ENCODE measurements at regions not wholly inside any gene's neighbourhood (a gene's known extent, or its start where the extent isn't known, plus 50 kb on each side); places are given as distances from the start of the nearest gene placed in this dataset.
"Not testable (repeated sequence)": the region's sequence is repeated elsewhere in the genome, so short reads cannot be mapped to it uniquely, and the experiment has no call there.

- TF ChIP-seq POLR2AphosphoS2 (conservative IDR thresholded peaks at IDR 0.05; ENCODE audit: low read length), result no peak
- no peak for TF ChIP-seq FOXS1 (CRISPR knock-in tag; IDR thresholded peaks at IDR 0.05)
- TF ChIP-seq E2F6 (IDR thresholded peaks at IDR 0.05; ENCODE audit: borderline replicate concordance, low read depth), result no peak
- TF ChIP-seq FOSB (CRISPR knock-in tag; IDR thresholded peaks at IDR 0.05), result no peak
- no peak for TF ChIP-seq JUNB (IDR thresholded peaks at IDR 0.05)
- TF ChIP-seq, protein P1, sequence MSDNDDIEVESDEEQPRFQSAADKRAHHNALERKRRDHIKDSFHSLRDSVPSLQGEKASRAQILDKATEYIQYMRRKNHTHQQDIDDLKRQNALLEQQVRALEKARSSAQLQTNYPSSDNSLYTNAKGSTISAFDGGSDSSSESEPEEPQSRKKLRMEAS (IDR thresholded peaks at IDR 0.05), result no peak
- no peak for TF ChIP-seq ZNF302 (CRISPR knock-in tag; IDR thresholded peaks at IDR 0.05)
Measured at GRCh38 chr19:27716922-27717321, 1496.0 kb downstream of the UQCRFS1 start (continued).

DNA sequence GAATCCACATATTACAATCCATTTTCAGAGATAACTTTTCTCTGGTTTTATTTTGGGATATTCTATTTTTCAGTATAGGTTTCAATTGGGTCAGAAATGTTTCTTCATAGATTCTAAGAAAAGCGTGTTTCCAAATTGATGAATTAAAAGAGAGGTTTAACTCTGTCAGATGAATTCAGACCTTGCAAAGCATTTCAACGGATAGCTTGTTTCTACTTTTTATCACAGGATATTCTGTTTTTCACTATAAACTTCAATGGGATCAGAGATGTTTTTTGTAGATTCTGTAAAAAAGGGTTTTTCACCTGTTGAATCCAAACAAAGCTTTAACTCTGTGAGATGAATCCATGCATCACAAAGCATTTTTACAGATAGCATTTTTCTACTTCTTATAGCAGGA is 1498.1 kb downstream of the UQCRFS1 start:
- no peak for ATAC-seq
- TF ChIP-seq SMC3 (IDR thresholded peaks at IDR 0.05), result no peak
- no peak for TF ChIP-seq POLR2A (IDR thresholded peaks at IDR 0.05; ENCODE audit: low read length)
- no peak for TF ChIP-seq JUN (IDR thresholded peaks at IDR 0.05)
- Histone ChIP-seq H3K9me3 (peaks cover 74% of the 10 kb centered on the region), H3K27ac (no peak overlapping the region), H3K4me3 (no peak overlapping the region), H3K4me2 (no peak overlapping the region), H3K4me1 (no peaks in the 10 kb centered on the region)
- no peak for DNase-seq (ENCODE audit: low read depth in 1 of 2, low spot score in 1 of 2)
- ChIA-PET POLR2A (no interaction called here), CTCF (interaction anchor here (1.2 kb wide), 1 partner anchor 8 kb away, joined by 3 read pairs; no protein-coding TSS in a partner anchor)
- WGBS (ENCODE audit: missing lambda C conversion rate), result 31% methylated on average over 2 of the region's 2 CpGs
- no peak for FAIRE-seq

GRCh38 chr19:27709496-27709895 is 1503.5 kb downstream of the UQCRFS1 start:
- WGBS (ENCODE audit: missing lambda C conversion rate), result 16% methylated on average over 5 of the region's 5 CpGs
- Histone ChIP-seq H3K4me2 (no peak overlapping the region), H3K27ac (no peak overlapping the region), H3K9me3 (peaks cover 46% of the 10 kb centered on the region), H3K4me1 (no peaks in the 10 kb centered on the region), H3K4me3 (no peak overlapping the region)
- no peak for FAIRE-seq
- no peak for TF ChIP-seq MAFK (IDR thresholded peaks at IDR 0.05; ENCODE audit: partially characterized antibody)
- ChIA-PET CTCF (no interaction called here), POLR2A (no interaction called here)
- no peak for ATAC-seq
- no peak for DNase-seq (ENCODE audit: low read depth in 1 of 2, low spot score in 1 of 2)

GRCh38 chr19:27708986-27709385 is 1504.0 kb downstream of the UQCRFS1 start:
- FAIRE-seq; H3K4me2 ChIP-seq; POLR2A ChIA-PET; ATAC-seq; H3K27ac ChIP-seq; H3K4me3 ChIP-seq; DNase-seq (ENCODE audit: low read depth in 1 of 2, low spot score in 1 of 2); CTCF ChIA-PET; H3K4me1 ChIP-seq: not testable (repeated sequence)
- 44% methylated on average over 6 of the region's 6 CpGs for WGBS (ENCODE audit: missing lambda C conversion rate)
- H3K9me3 ChIP-seq, result peaks cover 41% of the 10 kb centered on the region

DNA sequence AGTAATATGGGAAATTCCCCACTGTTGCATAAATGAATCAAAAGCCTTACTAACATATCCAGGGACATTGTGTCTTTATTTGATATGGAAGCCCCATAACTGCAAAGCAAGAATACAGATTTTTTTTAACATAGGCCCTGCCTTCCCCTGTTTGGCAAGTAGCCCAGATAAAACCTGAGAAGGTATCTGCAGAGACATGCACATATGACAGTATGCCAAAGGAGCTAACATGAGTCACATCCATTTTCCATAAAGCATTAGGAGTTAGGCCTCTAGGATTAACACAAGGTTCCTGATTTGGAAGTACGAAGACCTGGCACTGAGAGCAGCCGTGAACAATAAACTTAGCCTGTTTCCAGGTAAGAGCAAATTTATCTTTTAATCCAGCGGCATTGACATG is 1505.9 kb downstream of the UQCRFS1 start:
- H3K4me1 ChIP-seq; H3K27ac ChIP-seq; H3K4me2 ChIP-seq; FAIRE-seq; CTCF ChIA-PET; POLR2A ChIA-PET; ATAC-seq; DNase-seq (ENCODE audit: low read depth in 1 of 2, low spot score in 1 of 2); H3K4me3 ChIP-seq: not testable (repeated sequence)
- WGBS (ENCODE audit: missing lambda C conversion rate), result 49% methylated on average over 3 of the region's 3 CpGs
- H3K9me3 ChIP-seq, result peaks cover 42% of the 10 kb centered on the region

GRCh38 chr19:27705896-27706295 is 1507.1 kb downstream of the UQCRFS1 start:
- ATAC-seq (no peak), FAIRE-seq (no peak), DNase-seq (ENCODE audit: low read depth in 1 of 2, low spot score in 1 of 2) (no peak)
- ChIA-PET CTCF (no interaction called here), POLR2A (no interaction called here)
- H3K4me2 ChIP-seq, result no peak overlapping the region
- peaks cover 47% of the 10 kb centered on the region for H3K9me3 ChIP-seq
- no peak overlapping the region for H3K4me3 ChIP-seq
- no peaks in the 10 kb centered on the region for H3K4me1 ChIP-seq
- WGBS (ENCODE audit: missing lambda C conversion rate), result 4% methylated on average over 6 of the region's 6 CpGs
- H3K27ac ChIP-seq, result no peak overlapping the region
- no peak for TF ChIP-seq PHF8 (IDR thresholded peaks at IDR 0.05; ENCODE audit: borderline replicate concordance, low read depth)
- no peak for TF ChIP-seq EHMT2 (IDR thresholded peaks at IDR 0.05; ENCODE audit: low read depth)
- TF ChIP-seq KDM1A (IDR thresholded peaks at IDR 0.05; ENCODE audit: low read depth), result no peak
- no peak for TF ChIP-seq NFE2L2 (conservative IDR thresholded peaks at IDR 0.05; ENCODE audit: low read length)
- no peak for TF ChIP-seq POLR2A (IDR thresholded peaks at IDR 0.05; ENCODE audit: low read length)
- no peak for TF ChIP-seq RAD21 (conservative IDR thresholded peaks at IDR 0.05 in 1 of 2, IDR thresholded peaks at IDR 0.05 in 1 of 2)
- TF ChIP-seq, protein P2, sequence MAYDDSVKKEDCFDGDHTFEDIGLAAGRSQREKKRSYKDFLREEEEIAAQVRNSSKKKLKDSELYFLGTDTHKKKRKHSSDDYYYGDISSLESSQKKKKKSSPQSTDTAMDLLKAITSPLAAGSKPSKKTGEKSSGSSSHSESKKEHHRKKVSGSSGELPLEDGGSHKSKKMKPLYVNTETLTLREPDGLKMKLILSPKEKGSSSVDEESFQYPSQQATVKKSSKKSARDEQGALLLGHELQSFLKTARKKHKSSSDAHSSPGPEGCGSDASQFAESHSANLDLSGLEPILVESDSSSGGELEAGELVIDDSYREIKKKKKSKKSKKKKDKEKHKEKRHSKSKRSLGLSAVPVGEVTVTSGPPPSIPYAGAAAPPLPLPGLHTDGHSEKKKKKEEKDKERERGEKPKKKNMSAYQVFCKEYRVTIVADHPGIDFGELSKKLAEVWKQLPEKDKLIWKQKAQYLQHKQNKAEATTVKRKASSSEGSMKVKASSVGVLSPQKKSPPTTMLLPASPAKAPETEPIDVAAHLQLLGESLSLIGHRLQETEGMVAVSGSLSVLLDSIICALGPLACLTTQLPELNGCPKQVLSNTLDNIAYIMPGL (CRISPR knock-in tag; IDR thresholded peaks at IDR 0.05; ENCODE audit: borderline replicate concordance), result no peak
- no peak for TF ChIP-seq ZSCAN20 (CRISPR knock-in tag; IDR thresholded peaks at IDR 0.05)
- no peak for TF ChIP-seq FOSL2 (IDR thresholded peaks at IDR 0.05)
- TF ChIP-seq FOSL2 (CRISPR knock-in tag; IDR thresholded peaks at IDR 0.05), result no peak
- no peak for TF ChIP-seq HEYL (CRISPR knock-in tag; IDR thresholded peaks at IDR 0.05)
- TF ChIP-seq FOSB (CRISPR knock-in tag; IDR thresholded peaks at IDR 0.05), result no peak
- TF ChIP-seq JUNB (IDR thresholded peaks at IDR 0.05), result no peak
- no peak for TF ChIP-seq HOXB5 (CRISPR knock-in tag; IDR thresholded peaks at IDR 0.05)
- no peak for TF ChIP-seq SREBF2 (IDR thresholded peaks at IDR 0.05)
- TF ChIP-seq FOXS1 (CRISPR knock-in tag; IDR thresholded peaks at IDR 0.05), result no peak
- TF ChIP-seq, protein P3, sequence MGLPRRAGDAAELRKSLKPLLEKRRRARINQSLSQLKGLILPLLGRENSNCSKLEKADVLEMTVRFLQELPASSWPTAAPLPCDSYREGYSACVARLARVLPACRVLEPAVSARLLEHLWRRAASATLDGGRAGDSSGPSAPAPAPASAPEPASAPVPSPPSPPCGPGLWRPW (IDR thresholded peaks at IDR 0.05), result no peak
- TF ChIP-seq ZC3H11A (IDR thresholded peaks at IDR 0.05), result no peak

Measured in A549 (cell line).